ENCODE measurements at regions not wholly inside any gene's neighbourhood (a gene's known extent, or its start where the extent isn't known, plus 50 kb on each side); places are given as distances from the start of the nearest gene placed in this dataset.
"Not testable (repeated sequence)": the region's sequence is repeated elsewhere in the genome, so short reads cannot be mapped to it uniquely, and the experiment has no call there.

DNA sequence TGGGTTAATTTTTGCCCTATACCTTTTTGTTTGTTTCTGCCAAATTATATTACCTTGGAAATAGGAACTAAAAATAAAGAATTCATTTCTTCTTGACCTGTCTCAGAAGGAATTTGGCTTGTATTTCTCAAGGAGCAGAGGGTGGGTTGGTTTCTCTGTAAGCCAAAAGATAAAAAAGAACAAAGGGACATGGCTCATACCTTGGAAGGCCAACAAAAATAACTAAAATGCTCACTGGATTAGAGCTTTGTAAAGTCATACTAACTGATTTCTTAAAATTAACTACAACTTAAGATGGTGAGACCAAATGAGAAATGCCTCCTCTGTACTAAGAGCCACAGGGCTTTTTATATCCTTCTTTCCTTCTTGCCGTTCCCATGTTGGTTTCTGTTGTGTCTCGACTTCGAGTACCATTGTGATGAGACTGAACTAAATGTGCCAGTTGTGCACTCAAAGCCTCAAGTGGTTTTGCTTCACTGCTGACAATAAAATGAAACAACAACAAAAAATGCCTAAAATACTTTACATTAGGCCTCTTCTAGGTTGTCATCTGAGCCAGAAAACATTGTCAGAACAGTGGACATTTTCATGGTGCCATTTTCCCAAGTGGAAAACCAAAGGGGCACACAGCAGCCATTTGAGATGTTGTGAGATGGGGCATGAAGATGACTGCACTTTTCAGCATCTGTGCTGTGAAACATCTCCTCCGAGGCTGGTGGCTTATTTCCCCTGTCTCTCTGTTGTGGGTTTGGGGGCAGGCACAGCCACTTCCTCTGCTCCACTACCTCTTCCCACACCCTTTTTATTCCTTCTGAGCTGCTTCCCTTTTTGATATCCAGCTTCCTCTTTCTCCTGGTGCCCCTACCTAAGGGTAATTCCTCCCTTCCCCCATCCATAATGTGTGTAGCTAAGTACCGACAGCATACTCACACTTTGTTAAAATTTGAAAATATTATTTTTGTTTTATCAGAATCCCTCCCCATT, 51.8 kb upstream of the AGR3 start:
- ATAC-seq, result no peak

DNA sequence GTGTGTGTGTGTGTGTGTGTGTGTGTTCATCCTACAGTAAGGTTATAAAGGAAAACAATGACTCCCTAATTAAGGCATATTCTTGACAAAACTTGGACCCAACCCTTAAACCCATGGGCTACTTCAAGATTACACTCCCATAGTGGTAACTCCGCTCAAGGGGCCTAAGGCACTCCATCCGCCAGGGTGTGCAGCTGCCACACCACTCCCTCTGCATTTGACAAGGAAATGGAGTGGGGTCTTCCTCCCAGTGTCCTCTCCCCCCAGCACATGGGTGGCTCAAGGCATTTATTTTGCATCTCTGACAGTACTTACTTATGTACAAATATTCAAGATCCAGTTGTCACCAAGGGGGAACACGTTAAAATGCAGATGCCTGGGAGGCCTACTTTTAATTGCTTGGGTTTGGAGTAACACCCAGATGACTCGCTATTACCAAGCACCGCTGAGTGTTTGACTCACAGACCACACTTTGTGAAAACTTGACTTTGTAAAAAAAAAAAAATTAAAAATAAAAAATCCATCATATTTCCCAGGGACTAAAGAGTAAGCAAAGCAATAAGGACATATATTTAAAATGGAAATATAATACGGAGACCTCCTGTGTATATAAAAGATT, 53.0 kb upstream of the AGR3 start:
- ATAC-seq, result peak; percentile 73 to 80

DNA sequence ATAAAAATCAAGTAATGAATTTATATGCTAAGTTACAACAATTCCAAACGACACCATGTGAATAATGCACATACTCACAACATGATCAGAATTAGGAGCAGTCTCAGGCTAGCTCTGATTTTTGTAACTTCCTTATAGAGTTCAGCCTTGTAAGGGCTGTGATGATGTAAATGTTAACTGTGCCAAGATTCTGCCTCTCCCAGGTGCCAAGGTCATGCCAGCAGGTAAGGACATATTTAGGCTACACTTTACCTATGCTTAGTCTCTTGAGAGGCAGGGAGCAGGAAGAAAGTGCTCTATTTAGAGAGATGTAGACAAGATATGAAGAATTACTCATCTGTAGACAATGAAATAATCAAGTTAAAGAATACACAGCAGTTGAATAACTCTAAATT, 53.6 kb upstream of the AGR3 start:
- peak; percentile 30 to 31 for ATAC-seq

DNA sequence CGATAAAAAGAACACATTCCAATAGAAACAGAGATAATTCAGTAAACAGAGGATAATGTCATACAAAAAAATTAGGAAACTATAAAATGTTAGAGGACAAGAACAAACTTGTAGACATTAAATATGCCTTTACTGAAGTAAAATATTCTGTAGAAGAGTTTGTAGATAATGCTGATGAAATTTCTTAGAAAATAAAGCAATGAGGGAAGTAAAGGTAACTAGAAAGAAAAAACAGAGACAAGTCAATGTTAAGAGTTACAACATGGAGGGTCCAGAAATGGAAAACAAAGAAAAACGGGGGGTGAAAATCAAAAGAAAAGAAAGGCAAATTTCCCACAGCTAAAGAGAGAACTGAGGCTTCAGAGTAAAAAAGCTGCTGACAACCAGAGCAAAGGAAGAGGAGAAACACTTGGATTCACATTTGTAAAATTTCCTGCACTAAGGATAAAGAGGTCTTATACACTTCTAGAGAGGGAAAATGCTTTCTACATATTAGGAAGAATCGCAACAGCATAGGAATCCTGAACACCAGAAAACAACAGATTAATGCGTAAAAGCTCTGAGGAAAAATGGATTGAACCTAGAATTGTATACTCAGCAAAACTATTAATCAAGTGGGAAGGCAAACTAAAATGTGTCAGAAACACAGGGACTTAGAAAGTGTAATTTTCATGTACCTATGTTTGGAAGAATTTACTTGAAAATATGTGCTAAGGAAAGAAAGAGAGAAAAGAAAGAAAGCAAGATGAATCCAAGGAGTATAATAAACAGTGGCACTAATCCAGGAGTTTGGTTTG, 55.0 kb upstream of the AGR3 start:
- no peak for ATAC-seq

DNA sequence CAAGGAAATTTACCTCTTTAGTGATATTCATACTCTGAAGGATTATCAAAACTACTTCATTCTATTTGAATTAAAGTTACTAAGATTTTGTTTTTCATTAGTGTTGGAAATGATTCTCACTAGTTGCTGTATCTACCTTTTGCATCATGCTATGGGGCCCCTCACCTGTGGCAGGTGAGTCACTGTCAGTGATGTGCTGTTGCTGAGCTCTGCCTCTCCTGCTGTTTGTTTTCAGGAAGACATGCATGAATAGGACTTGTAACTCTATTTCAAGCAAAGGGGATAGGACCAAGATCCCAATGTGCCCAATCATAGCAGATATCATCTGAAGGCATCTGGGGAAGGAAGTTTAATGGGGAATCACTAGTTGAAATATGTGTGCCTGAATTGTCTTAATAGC, 57.4 kb upstream of the AGR3 start:
- ATAC-seq, result no peak

DNA sequence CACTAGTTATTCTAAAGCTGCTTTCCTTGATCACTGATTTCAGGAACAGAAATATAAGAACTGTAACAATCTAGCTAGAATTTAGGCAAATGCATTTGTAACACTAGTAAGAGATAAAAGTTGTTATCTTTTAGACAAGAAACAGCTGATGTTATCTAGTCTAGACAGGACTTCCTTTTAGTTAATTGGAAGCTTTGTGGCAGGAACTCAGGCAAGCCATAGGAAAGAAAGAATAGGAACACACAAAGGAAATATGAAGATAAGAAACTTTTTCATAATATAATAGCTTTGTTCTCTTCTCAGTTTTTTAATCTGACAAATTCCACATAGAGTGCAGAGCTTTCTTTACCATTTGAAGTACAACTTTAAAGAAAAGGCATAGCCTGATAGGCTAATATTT, 59.0 kb upstream of the AGR3 start:
- no peak for ATAC-seq

DNA sequence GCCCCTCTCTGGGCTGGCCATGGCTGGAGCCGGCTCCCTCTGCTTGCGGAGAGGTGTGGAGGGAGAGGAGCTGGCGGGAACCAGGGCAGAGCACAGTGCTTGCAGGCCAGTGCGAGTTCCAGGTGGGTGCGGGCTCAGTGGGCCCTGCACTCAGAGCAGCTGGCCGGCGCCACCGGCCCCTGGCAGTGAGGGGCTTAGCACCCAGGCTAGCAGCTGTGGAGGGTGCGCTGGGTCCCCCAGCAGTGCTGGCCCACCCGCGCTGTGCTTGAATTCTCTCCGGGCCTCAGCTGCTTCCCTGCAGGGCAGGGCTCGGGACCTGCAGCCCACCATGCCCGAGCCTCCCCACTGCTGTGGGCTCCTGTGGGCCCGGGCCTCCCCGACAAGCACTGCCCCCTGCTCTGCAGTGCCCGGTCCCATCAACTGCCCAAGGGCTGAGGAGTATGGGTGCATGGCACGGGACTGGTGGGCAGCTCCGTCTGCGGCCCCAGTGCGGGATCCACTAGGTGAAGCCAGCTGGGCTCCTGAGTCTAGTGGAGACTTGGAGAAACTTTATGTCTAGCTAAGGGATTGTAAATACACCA, 61.2 kb upstream of the AGR3 start:
- no peak for ATAC-seq

DNA sequence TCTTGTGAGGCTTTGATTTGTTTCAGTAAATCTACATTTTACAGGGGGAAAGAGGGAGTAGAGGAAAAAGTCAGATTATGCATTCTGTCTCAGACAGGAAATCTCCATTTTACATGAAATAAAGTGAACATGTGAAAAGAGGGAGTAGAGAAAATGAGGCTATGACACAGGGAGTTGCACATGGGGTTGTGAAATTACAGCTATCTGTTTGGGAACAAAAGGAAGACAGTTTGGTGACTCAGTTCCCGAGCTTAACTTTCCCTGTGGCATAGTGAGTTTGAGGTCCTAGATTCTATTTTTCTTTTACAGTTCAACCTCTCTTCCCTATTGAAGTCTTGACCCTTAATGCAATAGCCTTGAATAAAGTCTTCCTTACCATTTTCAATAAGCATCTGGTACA, 63.2 kb upstream of the AGR3 start:
- ATAC-seq, result no peak

DNA sequence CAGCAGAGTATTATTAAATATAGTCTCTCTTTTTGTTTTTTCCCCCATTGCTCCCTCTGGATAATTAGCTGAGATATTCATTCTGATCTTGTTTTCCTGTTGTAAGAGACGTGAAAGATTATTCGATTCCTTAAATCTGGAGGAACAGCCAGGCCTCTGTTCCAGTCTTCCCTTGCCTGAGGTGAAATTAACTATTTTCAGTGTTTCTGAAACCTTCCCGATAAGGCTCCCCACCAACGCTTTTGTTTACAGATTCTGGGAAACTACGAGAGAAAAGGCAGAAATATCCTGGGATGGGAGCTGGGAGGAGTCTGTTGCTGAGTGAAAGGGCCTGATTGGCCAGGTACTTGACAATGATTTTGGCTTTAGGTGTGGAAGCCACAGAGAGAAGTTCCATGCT, 63.6 kb upstream of the AGR3 start:
- no peak for ATAC-seq

DNA sequence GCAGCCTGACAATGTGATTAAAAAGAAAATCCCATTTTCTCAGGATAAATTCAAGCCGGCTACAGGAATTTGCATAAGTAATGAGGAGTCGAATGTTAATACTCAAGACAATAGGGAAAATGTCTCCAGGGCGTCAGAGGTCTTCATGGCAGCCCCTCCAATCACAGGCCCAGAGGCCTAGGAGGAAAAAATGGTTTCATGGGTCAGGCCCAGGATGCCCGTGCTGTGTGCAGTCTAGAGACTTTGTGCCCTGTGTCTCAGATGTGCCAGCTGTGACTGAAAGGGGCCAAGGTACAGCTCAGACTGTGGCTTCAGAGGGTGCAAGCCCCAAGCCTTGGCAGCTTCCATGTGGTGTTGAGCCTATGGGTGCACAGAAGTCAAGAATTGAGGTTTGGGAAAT, 66.3 kb upstream of the AGR3 start:
- ATAC-seq, result not testable (repeated sequence)

DNA sequence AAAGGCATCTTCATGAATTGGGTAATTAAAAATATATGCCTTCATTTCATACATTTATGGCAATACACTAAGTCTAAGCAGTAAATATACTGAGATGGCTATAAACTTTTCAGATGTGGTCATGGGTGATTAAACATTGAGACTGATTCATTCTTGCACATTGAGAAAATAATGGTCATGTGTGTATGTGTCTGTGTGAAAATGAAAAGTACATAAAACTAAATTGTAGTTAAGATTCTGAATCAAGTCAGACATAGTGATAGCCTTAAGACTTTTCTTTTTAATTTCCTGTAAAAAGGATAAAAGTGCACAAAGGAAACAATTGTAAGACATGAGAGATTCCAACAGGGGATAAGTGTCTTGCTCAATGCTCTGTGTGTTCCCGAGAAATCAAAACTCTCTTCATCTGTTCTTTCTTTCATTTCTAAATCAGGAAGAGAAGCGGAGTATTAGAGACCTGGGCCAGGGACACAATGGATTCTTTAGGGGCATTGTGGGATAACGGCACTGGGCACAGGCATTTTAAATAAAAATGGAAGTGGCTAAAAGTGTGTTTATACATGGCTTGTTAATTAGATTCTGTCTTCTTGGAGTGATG, 69.8 kb upstream of the AGR3 start:
- peak; percentile 32 to 38 for ATAC-seq

DNA sequence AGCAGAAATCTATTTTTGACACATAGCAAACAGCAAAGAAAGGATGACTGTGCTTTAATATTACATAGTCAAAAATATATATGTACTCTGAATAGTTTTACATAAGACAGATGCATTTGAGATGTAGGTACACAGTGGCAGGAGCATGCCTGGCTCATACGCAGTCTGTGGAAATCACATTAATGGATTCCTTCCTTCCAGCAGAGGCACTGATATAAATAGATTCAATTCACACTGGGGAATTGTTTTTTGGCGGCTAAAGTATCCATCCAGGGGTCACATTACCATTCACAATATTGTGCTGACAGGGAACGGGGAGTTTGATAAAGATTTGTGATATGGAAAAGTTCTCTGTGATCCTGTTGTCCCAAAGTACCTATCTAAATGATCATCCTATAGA, 72.5 kb upstream of the AGR3 start:
- ATAC-seq, result no peak

DNA sequence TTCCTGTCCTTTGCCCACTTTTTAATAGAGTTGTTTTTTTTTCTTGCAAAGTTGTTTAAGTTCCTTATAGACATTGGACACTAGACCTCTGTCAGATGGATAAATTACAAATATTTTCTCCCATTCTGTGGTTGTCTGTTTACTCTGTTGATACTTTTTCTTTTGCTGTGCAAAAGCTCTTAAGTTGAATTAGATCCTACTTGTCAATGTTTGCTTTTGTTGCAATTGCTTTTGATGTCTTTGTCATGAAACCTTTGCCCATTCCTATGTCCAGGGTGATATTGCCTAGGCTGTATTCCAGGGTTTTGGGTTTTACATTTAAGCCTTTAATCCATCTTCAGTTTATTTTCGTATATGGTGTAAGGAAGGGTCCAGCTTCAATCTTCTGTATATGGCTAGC, 76.9 kb upstream of the AGR3 start:
- ATAC-seq, result no peak

DNA sequence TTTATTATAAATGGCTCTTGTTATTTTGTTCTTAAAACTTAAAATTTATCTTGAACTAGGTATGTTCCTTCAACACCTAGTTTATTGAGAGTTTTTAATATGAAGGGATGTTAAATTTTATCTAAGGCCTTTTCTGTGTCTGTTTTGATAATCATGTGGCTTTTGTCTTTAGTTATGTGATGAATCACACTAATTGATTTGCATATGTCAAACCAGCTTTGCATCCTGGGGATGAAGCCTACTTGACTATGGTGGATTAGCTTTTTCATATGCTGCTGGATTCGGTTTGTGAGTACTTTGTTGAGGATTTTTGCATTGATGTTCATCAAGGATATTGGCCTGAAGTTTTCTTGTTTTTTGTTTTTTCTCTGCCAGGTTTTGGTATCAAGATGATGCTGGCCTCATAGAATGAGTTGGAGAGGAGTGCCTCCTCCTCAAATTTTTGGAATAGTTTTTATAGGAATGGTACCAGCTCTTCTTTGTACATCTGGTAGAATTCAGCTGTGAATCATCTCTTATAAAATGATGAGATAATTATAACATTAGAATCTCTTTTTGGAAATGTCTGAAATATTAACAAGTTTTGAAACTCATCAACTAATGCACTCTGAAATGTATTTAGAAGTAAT, 78.7 kb upstream of the AGR3 start:
- ATAC-seq, result no peak

DNA sequence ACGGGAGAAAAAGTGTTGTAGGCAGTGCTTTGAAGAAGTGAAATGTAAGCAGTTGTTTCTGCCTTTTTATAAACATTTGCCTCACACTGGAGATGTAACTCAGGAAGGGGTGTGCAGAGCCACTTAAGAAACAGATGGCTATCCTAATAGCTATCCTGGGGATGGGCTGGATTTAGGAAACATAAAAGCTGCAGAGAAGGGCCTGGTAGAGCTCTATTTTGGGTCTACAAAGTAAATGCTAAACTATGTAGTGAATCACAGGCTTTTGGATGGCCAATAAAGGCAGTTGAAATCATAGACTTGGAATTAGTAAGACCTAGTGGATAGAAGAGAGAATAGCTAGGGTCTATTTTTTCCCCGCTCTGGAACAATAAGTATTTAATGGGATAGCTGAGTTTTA, 79.9 kb upstream of the AGR3 start:
- ATAC-seq, result no peak

DNA sequence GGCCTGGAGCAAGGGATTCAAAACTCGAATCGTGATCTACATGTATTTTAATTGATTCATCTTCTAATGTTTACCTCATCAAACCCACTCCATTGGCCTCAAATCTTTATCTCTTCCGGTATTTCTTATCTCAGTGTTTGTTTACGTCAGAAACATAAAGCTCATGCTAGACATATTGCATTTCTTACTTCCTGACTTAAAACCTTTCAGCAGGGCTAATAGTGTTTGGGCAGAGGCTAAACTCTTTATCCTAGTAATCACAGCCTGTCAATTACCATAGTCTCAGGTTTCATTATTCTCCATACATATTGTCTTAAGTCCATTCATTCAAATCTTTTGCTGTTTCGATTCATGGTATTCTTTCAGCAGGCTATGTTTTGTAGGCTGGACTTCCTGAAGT, 81.3 kb upstream of the AGR3 start:
- ATAC-seq, result no peak

DNA sequence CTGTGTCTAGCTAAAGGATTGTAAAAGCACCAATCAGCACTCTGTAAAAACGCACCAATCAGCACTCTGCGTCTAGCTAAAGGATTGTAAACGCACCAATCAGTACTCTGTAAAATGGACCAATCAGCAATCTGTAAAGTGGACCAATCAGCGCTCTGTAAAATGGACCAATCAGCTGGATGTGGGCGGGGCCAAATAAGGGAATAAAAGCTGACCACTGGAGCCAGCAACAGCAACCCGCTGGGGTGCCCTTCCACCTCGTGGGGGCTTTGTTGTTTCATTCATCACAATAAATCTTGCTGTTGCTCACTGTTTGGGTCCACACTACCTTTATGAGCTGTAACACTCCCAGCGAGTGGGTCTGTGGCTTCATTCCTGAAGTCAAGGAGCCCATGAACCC, 83.9 kb upstream of the AGR3 start:
- ATAC-seq, result not testable (repeated sequence)

DNA sequence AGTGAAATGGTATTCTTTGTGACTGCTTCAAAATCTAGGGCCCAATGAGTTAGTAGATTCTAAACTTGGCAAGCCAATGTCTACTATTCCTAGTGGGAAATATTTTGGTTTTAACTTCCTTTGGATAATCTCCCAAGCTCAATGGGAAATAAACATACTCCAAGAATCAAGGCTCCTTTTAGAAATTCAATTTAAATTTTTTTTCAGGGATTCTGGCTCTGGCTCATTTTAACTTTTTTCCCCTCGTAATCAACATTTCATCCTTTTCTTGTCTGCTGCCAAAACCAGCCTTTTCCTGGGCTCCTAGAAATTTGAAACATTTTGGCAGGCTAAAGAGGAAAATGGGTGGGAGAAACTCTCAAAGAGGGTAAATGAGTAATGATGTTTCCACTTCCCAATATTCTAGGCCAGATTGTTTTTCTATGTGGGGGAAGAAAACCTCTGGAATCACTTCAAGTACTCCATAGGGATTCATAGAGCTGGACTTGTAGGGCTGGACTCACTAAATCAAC, 85.6 kb upstream of the AGR3 start:
- no peak for ATAC-seq

DNA sequence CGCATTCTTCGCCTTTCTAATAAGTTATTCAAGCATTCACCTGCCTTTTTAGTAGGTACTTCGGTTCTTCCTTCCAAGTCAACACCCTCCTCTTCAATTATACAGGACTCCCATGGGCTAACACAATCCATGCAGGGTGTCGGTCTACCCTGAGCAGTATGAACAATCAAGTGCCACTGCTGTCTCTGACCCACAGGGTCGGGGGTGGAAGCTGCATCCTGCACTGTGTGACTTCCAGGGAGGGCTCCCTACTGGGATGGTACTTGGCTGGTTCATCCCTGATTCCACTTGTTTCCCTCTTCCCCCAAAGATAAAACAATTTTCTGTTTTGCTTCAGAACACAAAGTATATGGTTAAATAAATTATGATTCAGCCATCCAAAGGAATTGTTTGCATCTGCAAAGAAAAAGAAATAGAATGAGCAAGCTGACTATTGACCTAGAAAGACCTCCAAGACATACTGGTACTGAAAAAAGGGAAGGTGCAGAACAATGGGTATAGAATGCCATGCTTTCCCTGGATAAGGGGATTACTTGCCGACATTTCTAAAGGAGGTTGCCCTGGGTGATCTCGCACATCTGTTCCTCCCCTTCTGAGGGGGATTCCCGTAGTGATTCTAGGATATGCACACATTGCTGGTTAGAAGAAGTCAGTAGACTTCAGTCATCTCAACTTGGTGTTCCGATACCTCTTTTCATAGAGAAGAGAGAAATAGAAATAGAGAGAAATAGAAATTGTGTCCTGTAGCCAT, 89.1 kb upstream of the AGR3 start:
- ATAC-seq, result no peak

DNA sequence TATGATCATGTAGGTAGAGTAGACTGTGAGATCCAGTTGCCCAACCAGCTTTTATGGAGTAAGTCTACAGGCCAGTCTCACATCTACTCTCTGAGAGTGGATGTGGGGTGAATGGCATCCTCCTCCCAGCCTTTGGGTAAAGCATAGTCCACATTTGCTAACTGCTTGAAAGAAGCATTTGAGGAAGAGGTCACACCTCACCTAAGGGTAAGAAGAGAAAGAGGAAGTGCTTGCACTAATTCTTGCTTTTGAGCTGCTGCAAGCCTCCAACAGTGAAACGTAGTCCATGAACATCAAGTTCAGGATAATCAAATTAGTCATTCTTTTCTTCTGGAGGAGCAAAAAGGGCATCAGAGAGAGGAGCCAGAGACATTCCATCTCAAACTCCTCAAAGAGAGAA, 93.9 kb upstream of the AGR3 start:
- ATAC-seq, result no peak
